ENCODE measurements at regions not wholly inside any gene's neighbourhood (a gene's known extent, or its start where the extent isn't known, plus 50 kb on each side); places are given as distances from the start of the nearest gene placed in this dataset.

DNA sequence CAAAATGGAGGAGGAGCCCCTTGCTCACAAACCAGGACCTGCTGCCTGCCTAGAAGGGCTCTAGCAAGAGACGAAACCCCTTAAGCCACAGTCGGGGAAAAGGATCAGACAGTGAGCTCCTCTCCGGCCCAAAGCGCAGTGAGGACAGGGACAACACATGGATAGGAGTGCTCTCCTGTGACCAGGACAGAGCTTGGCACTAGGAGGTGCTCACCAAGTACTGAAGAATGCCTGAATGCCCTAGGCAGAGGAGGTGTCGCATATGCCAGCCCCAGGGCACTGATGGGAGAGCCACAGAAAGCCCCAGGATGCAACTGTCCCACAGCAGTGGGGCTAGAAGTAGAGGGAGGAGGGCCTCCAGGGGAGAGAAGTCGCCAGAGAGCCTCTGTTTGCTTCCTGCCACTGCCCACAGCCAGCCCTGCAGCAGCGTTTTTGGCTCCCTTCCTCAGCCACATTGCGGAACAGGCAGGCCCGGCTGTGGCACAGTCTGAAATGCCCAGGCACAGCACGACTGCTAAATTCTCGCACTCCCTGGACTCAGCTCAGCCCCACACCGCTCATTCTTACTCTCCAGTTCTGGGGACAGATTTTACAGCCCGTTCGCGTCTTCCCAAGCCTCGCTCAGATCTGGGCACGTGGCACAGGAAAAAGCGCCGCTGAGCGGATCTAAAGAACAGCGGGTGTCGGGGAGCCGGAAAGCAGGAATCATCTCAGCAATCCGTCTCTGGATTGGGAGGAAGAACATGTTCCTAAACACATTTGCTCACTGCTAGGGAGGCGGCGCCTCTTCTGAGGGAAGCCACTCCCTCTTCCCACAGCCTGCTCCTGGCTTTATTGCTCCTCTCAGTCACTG is 98.7 kb upstream of the POU3F3 start:
- TF ChIP-seq, protein P1, sequence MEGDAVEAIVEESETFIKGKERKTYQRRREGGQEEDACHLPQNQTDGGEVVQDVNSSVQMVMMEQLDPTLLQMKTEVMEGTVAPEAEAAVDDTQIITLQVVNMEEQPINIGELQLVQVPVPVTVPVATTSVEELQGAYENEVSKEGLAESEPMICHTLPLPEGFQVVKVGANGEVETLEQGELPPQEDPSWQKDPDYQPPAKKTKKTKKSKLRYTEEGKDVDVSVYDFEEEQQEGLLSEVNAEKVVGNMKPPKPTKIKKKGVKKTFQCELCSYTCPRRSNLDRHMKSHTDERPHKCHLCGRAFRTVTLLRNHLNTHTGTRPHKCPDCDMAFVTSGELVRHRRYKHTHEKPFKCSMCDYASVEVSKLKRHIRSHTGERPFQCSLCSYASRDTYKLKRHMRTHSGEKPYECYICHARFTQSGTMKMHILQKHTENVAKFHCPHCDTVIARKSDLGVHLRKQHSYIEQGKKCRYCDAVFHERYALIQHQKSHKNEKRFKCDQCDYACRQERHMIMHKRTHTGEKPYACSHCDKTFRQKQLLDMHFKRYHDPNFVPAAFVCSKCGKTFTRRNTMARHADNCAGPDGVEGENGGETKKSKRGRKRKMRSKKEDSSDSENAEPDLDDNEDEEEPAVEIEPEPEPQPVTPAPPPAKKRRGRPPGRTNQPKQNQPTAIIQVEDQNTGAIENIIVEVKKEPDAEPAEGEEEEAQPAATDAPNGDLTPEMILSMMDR (IDR thresholded peaks at IDR 0.05), result no peak
- no peak for TF ChIP-seq POLR2AphosphoS5 (IDR thresholded peaks at IDR 0.05)
- no peak for TF ChIP-seq EP300 (IDR thresholded peaks at IDR 0.05)

Data from upper lobe of left lung (tissue), 4 donors.